Suprapubic skin (tissue), 4 donors: ENCODE measurements at regions not wholly inside any gene's neighbourhood (a gene's known extent, or its start where the extent isn't known, plus 50 kb on each side); places are given as distances from the start of the nearest gene placed in this dataset.

ENCODE experiments used
- CTCF ChIP-seq, 2 donors: fragments of 200-600 bp in 1 of 2; fragments of 450-650 bp in 1 of 2; sonication (generic) in 1 of 2; IDR thresholded peaks; one replicate each; pipeline ENCODE4 v1.5.1; 2016 to 2019; ENCODE audit warnings: antibody characterized with exemption in 2 of 2, mild to moderate bottlenecking in 1 of 2, moderate library complexity in 1 of 2
- POLR2A ChIP-seq, 2 donors: fragments of 450-650 bp; IDR thresholded peaks; one replicate each; pipeline ENCODE4 v1.6.1; 2017; ENCODE audit warnings: antibody characterized with exemption in 2 of 2, mild to moderate bottlenecking in 2 of 2, moderate library complexity in 2 of 2
- POLR2AphosphoS5 ChIP-seq, 3 donors: sonication (generic); formaldehyde crosslinking; IDR thresholded peaks; one replicate each; pipeline ENCODE4 v1.6.1; 2017; ENCODE audit warnings: antibody characterized with exemption in 3 of 3

GRCh38 chr4:160869899-160870298, 1293.9 kb downstream of the FSTL5 start:
- TF ChIP-seq POLR2A (IDR thresholded peaks at IDR 0.05) = no peak
- TF ChIP-seq CTCF (IDR thresholded peaks at IDR 0.05) = no peak
- TF ChIP-seq POLR2AphosphoS5 (IDR thresholded peaks at IDR 0.05) = no peak
